SU-DHL-6 (cell line): ENCODE measurements at regions not wholly inside any gene's neighbourhood (a gene's known extent, or its start where the extent isn't known, plus 50 kb on each side); places are given as distances from the start of the nearest gene placed in this dataset.

Experiments
- H2AFZ ChIP-seq: fragments of 200-600 bp; sonication (generic); 2 replicates; pipeline ENCODE4 v1.6.1; 2014; ENCODE audit warnings: low read depth, mild to moderate bottlenecking, moderate library complexity, mixed read lengths, antibody characterized with exemption, low read length; ENCODE audit not compliant: severe bottlenecking
- H3F3A ChIP-seq: fragments of 200-600 bp; shearing (Covaris generic); 2 replicates; pipeline ENCODE4 v1.6.0; 2016; ENCODE audit warnings: antibody characterized with exemption, mild to moderate bottlenecking; ENCODE audit not compliant: insufficient read depth
- H3K27ac ChIP-seq: fragments of 200-600 bp; sonication (generic); 2 replicates; pipeline ENCODE4 v1.5.1; 2016; ENCODE audit warnings: low read depth, mild to moderate bottlenecking, low read length, moderate library complexity, mixed read lengths
- H3K27me3 ChIP-seq: fragments of 200-600 bp; sonication (generic), shearing (Covaris generic); 2 replicates; pipeline ENCODE4 v1.6.0; 2014; ENCODE audit warnings: mild to moderate bottlenecking, low read length
- H3K36me3 ChIP-seq: fragments of 200-600 bp; sonication (generic); 2 replicates; pipeline ENCODE4 v1.6.1; 2014; ENCODE audit warnings: mild to moderate bottlenecking, low read length, mixed read lengths
- H3K4me2 ChIP-seq: fragments of 300-600, 200-600 bp; shearing (Covaris generic), sonication (generic); 2 replicates; pipeline ENCODE4 v1.6.0; 2014; ENCODE audit warnings: low read length, low read depth, mild to moderate bottlenecking; ENCODE audit not compliant: poor library complexity, severe bottlenecking
- H3K4me3 ChIP-seq: fragments of 200-600 bp; sonication (generic); 2 replicates; pipeline ENCODE4 v1.5.1; 2014; ENCODE audit warnings: antibody characterized with exemption, low read length, mild to moderate bottlenecking, mixed read lengths; ENCODE audit not compliant: insufficient read depth, poor library complexity, severe bottlenecking
- H3K79me2 ChIP-seq: fragments of 200-600 bp; sonication (generic); 2 replicates; pipeline ENCODE4 v1.6.1; 2014; ENCODE audit warnings: mild to moderate bottlenecking, low read length, moderate library complexity; ENCODE audit not compliant: insufficient read depth
- H3K9ac ChIP-seq: fragments of 200-600 bp; sonication (generic); 2 replicates; pipeline ENCODE4 v1.7.0; 2014; ENCODE audit warnings: mild to moderate bottlenecking, low read length
- H3K9me2 ChIP-seq: fragments of 200-600 bp; sonication (generic); replicated peaks from 2 replicates; pipeline ENCODE4 v1.6.1; 2014; ENCODE audit warnings: low read length; ENCODE audit not compliant: insufficient read depth
- H3K9me3 ChIP-seq: fragments of 200-600 bp; sonication (generic); 2 replicates; pipeline ENCODE4 v1.6.1; 2014; ENCODE audit warnings: low read length, mixed read lengths; ENCODE audit not compliant: insufficient read depth
- H4K20me1 ChIP-seq: fragments of 200-600 bp; sonication (generic); 2 replicates; pipeline ENCODE4 v1.6.1; 2014; ENCODE audit warnings: low read depth, mild to moderate bottlenecking, antibody characterized with exemption, low read length, moderate library complexity, mixed read lengths
- EZH2phosphoT487 ChIP-seq: fragments of 200-600 bp; sonication (generic), shearing (Covaris generic); conservative IDR thresholded peaks from 2 replicates; pipeline ENCODE4 v1.6.1; 2018; ENCODE audit warnings: mild to moderate bottlenecking, antibody characterized with exemption, low read length, moderate library complexity, mixed read lengths
- TF ChIP-seq, protein P1 (sequence below): fragments of 200-600 bp; sonication (generic); IDR thresholded peaks from one replicate; pipeline ENCODE4 v1.5.1; 2017; ENCODE audit warnings: antibody characterized with exemption, mild to moderate bottlenecking, low read length, moderate library complexity; ENCODE audit not compliant: insufficient read depth, poor library complexity, severe bottlenecking

- H3K9me3 ChIP-seq: no peaks in the 10 kb centered on the region
- no peak for TF ChIP-seq EZH2phosphoT487
- TF ChIP-seq, protein P1, sequence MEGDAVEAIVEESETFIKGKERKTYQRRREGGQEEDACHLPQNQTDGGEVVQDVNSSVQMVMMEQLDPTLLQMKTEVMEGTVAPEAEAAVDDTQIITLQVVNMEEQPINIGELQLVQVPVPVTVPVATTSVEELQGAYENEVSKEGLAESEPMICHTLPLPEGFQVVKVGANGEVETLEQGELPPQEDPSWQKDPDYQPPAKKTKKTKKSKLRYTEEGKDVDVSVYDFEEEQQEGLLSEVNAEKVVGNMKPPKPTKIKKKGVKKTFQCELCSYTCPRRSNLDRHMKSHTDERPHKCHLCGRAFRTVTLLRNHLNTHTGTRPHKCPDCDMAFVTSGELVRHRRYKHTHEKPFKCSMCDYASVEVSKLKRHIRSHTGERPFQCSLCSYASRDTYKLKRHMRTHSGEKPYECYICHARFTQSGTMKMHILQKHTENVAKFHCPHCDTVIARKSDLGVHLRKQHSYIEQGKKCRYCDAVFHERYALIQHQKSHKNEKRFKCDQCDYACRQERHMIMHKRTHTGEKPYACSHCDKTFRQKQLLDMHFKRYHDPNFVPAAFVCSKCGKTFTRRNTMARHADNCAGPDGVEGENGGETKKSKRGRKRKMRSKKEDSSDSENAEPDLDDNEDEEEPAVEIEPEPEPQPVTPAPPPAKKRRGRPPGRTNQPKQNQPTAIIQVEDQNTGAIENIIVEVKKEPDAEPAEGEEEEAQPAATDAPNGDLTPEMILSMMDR: no peak
- H3K4me2 ChIP-seq: no peak overlapping the region
- H3K36me3 ChIP-seq: no peaks in the 10 kb centered on the region
- no peaks in the 10 kb centered on the region for H3K27me3 ChIP-seq
- H3K4me3 ChIP-seq: no peak overlapping the region
- H2AFZ ChIP-seq: no peak overlapping the region
- H3F3A ChIP-seq: no peaks in the 10 kb centered on the region
- H4K20me1 ChIP-seq: no peaks in the 10 kb centered on the region
- no peaks in the 10 kb centered on the region for H3K79me2 ChIP-seq
- no peak overlapping the region for H3K9ac ChIP-seq
- H3K9me2 ChIP-seq: no peaks in the 10 kb centered on the region
- H3K27ac ChIP-seq: no peak overlapping the region
Observed at GRCh38 chr10:44132361-44133289, 252.3 kb downstream of the CXCL12 start.

DNA sequence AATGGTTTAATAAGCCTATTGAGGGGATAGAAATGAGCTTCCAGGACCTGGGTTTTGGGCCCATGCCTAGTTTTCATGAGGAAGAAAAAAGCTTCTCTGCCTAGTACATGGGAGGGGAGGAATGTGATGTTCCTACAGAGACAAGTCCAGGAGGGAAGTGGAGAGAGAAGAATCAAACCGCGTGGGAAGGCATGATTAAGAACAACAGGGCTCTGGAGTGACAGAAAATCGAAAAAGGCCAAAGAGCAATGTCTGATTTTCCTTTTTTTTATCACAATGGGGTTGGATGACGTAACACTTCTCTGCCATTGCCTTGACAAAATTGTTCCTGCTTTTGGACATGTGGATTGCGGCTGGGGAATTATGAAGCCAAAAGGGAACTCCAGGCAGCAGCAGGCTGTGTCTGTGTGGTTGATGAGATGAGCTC is 258.6 kb downstream of the CXCL12 start:
- Histone ChIP-seq H3K36me3 (no peaks in the 10 kb centered on the region), H3K27ac (no peak overlapping the region), H3K4me3 (no peak overlapping the region), H3K9ac (no peak overlapping the region), H3K27me3 (no peaks in the 10 kb centered on the region), H3K9me3 (no peaks in the 10 kb centered on the region), H4K20me1 (no peaks in the 10 kb centered on the region), H3K9me2 (no peaks in the 10 kb centered on the region), H3K4me2 (no peak overlapping the region), H2AFZ (no peak overlapping the region), H3K79me2 (no peaks in the 10 kb centered on the region), H3F3A (no peaks in the 10 kb centered on the region)
- TF ChIP-seq, protein P1: no peak
- TF ChIP-seq EZH2phosphoT487: no peak

- no peak overlapping the region for H3K9ac ChIP-seq
- H3K36me3 ChIP-seq: no peaks in the 10 kb centered on the region
- no peaks in the 10 kb centered on the region for H3K9me3 ChIP-seq
- H3F3A ChIP-seq: no peaks in the 10 kb centered on the region
- H3K27me3 ChIP-seq: no peaks in the 10 kb centered on the region
- no peak overlapping the region for H3K4me2 ChIP-seq
- no peaks in the 10 kb centered on the region for H3K79me2 ChIP-seq
- H3K4me3 ChIP-seq: no peak overlapping the region
- no peaks in the 10 kb centered on the region for H4K20me1 ChIP-seq
- H3K9me2 ChIP-seq: no peaks in the 10 kb centered on the region
- TF ChIP-seq, protein P1: no peak
- no peak for TF ChIP-seq EZH2phosphoT487
- no peak overlapping the region for H2AFZ ChIP-seq
- H3K27ac ChIP-seq: no peak overlapping the region
Observed at GRCh38 chr10:44125879-44126278, 259.0 kb downstream of the CXCL12 start.
